IPS DF 19.7 (cell line): ENCODE measurements at regions not wholly inside any gene's neighbourhood (a gene's known extent, or its start where the extent isn't known, plus 50 kb on each side); places are given as distances from the start of the nearest gene placed in this dataset.

Experiments used
- DNase-seq: peaks from one replicate; pipeline ENCODE4 v3.0.0-alpha.2; 2013; ENCODE audit warnings: low read depth, low spot score

DNA sequence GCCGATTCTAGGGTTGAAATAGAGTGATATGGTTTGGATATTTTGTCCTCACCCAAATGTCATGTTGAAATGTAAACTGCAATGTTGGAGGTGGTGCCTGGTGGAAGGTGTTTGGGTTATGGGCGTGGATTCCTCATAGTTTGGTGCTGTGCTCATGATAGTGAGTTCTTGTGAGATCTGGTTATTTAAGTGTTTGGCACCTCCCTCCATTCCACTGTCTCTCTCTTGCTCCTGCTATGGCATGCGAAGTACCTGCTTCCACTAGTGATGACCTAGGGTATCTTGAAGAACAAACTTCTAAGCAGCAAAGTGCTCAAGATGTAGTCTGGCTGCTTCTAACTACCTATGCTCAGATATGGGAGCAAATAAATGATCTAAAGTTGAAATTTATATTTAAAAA is 56.0 kb upstream of the TSPAN18 start:
- peak; percentile 52 for DNase-seq

- DNase-seq, result peak; percentile 92
These were observed 55.5 kb upstream of the TSPAN18 start for GRCh38 chr11:44671234-44671633.

- DNase-seq, result no peak
These were observed 53.1 kb upstream of the TSPAN18 start for GRCh38 chr11:44673688-44674087.

DNA sequence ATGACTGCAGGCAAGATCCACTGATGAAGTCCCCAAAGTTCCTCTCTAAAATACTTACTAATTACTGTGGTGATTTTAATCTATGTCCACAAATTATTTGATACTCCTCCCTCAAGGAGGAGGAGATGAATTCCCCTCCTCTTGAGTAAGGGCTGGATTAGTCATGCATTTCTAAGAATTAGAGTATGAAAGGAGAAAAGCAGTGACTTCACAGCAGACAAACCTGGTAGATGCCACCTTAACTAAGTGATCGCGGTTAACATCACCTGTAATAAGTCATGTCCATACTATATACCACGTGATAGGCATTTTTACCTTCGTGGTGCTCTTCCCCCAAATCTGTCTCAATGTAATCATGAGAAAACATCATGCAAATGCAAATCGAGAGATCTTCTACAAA is 52.0 kb upstream of the TSPAN18 start:
- DNase-seq, result no peak

- DNase-seq, result no peak
These were observed 50.9 kb upstream of the TSPAN18 start for GRCh38 chr11:44675906-44676305.
